HPDE6-E6E7 (cell line): ENCODE measurements at regions not wholly inside any gene's neighbourhood (a gene's known extent, or its start where the extent isn't known, plus 50 kb on each side); places are given as distances from the start of the nearest gene placed in this dataset.
A peak's percentile ranks its signal among the peaks of the same experiment; 100 is the strongest.

Source experiments
- DNase-seq: peaks from one replicate; pipeline ENCODE4 v3.0.0; 2011; ENCODE audit warnings: missing footprints; ENCODE audit errors: extremely low spot score

DNA sequence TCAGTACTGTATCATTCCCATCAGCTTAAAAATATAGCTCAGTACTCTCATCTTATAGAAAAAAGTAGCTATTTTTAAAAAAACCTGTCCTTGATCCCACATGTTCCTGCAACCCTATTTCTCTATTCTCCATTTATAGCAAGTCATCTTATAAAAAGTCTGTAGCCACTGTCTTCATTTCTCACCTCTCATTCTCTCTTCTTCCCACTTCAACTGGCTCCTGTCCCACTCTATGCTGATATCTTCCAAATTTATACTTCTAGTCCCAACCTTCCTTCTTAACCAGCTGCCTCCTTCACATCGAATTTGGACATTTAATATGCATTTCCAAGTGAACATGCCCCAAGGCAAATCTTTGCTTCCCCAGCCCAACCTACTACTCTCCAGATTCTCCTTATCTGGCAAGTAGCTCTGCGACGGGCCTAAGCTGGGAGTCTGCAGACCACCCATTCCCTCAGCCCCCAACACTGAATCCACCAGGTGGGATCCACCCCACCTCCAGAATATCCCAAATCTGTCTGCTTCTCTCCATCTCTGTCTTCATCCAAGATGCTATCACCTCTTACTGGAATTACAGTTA, 52.0 kb upstream of the TANC2 start:
- DNase-seq, result no peak

DNA sequence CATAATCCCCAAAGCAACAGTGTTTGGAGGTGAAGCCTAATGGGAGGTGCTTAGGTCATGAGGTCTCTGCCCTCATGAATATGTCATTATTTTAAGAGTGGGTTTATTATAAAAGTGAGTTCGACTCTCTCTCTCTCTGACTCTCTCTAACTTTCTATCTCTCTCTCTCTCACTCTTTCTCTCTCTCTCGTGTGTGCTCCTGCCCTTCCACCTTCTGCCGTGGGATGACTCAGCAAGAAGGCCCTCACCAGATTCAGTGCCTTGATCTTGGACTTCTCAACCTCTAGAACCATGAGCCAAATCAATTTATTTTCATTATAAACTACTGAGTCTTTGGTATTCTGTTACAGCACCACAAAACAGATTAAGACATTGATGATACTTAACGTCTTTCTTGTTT, 53.7 kb upstream of the TANC2 start:
- DNase-seq, result no peak

- no peak for DNase-seq
These were observed 54.9 kb upstream of the TANC2 start for GRCh38 chr17:62911114-62911513.

- DNase-seq, result no peak
These were observed 55.8 kb upstream of the TANC2 start for GRCh38 chr17:62910277-62910676.

DNA sequence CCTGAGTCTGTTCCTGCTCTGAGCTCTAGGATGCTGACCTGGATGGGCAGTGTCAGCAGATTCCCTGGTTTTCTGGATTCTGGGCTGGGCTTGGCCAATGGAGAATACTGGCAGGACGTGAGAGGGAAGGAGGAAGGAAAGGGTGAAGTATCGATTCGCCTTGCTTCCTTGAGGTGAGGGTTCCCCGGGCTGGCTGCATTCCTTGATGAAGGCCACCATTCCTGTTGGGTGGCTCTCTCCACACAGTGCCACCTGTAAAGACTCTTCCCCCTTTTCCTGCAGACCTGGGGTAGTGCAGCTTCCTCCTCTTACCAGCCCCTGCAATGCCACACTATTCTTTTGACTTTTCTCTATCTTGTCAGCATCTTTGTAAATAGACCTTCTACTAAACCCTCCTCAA, 58.1 kb upstream of the TANC2 start:
- DNase-seq, result no peak

- no peak for DNase-seq
These were observed 59.2 kb upstream of the TANC2 start for GRCh38 chr17:62906881-62907280.

DNA sequence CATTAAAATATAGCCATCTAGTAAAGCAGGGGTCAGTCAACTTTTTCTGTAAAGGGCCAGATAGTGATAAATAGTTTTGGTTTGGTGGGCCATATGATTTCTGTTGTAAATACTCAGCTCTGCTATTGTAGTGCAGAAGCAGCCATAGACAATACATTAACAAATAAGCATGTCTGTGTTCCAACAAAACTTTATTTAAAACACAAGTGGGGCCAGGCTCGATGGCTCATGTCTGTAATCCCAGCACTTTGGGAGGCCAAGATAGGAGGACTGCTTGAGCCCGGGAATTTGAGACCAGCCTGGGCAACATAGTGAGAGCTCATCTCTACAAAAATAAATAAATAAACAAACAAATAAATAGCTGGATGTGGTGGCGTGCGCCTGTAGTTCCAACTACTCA, 60.8 kb upstream of the TANC2 start:
- DNase-seq, result no peak

GRCh38 chr17:62902531-62903220, 63.4 kb upstream of the TANC2 start:
- DNase-seq, result no peak

GRCh38 chr17:62901544-62901943, 64.5 kb upstream of the TANC2 start:
- no peak for DNase-seq

DNA sequence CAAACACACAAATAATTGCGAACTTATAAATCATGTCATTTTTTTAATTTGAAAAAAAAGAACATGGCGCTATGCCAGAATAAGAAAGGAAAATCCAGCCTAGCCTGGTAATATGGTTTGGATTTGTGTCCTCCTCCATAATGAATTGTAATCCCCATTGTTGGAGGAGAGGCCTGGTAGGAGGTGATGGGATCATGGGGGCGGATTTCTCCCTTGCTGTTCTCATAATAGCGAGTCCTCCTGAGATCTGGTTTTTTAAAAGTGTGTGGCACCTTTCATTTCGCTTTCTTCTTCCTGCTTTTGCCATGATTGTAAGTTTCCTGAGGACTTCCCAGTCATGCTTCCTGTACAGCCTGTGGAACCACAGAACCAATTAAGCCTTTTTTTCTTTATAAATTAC, 65.9 kb upstream of the TANC2 start:
- no peak for DNase-seq

DNA sequence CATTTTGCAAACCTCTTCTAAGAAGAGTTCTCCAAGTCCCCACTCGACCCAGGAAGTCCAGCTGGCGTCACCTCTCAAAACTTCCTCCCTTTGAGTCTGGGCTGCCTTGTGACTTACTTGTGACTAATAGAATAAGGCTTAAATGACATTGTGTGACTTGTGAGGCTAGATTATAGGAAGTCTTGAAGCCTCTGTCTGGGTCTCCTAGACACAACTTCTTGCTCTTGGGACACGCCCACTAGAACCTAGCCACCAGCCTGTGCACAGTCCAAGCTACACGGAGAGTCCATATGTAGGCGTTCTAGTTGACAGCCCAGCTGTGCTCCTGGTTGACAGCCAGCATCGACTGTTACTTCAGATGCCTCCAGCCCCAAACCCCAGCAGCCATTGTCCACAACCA, 66.7 kb upstream of the TANC2 start:
- no peak for DNase-seq

DNA sequence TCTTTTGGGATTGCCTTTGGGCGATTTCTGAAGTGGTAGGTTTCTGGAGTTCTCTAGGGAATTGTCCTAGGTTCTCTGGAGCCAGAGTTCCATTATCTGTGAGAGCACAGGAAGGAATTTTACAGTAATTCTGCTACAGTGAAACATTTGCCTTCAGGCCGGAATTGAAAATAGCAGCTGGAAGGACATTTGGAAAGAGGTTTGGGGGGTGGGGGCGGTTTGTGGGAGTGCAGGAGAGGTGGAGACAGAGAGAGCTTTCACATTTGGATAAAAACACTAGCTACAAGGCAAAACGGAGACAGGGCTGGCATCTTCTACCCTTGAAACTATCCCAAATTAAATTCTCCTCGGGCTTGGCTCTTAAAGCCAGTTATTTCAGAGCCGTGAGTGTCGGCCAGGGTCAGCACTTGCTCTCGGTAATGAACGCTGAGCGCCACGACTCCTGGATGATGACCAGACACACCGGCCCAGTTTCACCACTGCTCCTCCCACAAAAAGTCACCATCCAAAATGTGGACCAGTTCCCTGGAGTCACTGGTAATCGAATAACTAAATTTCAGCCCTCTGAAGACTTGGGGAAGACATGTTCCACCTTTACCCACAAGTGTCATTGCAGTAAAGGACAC, 67.7 kb upstream of the TANC2 start:
- DNase-seq, result no peak

- no peak for DNase-seq
These were observed 68.3 kb upstream of the TANC2 start for GRCh38 chr17:62897706-62898105.

- no peak for DNase-seq
These were observed 70.4 kb upstream of the TANC2 start for GRCh38 chr17:62895320-62896301.

GRCh38 chr17:62892870-62893338, 73.1 kb upstream of the TANC2 start:
- DNase-seq, result peak; percentile 99

DNA sequence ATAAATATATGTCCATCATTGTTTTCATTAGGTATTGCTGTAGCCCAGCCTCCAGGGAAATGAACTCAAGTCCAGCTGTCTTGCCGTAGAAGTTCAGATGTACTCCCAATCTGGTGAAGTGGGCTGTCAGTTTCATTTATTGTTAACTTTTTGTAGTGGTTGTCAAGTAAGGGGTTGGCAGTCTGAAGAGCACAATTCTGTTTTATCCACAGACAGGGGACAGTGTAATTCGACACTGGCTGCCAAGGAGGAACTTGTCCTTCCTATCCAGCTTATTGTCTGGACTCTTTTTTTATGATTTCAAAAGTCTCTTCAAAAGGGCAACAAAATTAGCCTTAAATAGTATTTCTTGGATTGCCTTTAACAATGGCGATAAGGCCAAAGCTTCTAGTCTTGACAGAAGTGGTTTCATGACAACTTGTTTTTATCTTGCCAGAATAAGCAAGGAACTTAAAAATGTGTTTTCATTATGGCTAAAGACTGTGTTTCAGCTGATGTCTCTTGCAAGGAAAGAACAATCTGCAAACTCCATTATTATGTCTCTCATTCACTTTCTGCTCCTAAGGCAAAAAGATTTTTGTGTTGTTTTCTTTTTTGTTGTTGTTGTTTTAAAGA, 73.9 kb upstream of the TANC2 start:
- DNase-seq, result no peak

DNA sequence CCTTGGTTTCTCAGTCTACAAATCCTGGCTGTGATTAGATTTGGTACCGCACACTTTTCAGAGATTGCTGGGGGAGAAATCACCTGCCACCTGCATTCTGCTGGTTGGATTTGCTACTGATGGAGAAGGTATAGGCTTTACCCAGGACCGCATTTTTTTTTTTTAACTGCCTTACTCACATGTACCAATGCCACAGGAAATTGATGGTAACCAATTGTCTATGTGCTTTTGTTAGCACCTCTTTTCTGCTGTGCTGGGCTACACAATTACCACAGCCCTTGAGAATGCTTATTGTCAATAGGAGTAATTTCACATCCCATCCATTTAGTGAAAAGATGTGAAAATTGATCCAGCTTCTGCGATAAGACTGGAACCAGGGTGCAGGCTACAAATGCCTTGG, 74.4 kb upstream of the TANC2 start:
- DNase-seq, result no peak

- DNase-seq, result no peak
These were observed 77.3 kb upstream of the TANC2 start for GRCh38 chr17:62888765-62889164.

DNA sequence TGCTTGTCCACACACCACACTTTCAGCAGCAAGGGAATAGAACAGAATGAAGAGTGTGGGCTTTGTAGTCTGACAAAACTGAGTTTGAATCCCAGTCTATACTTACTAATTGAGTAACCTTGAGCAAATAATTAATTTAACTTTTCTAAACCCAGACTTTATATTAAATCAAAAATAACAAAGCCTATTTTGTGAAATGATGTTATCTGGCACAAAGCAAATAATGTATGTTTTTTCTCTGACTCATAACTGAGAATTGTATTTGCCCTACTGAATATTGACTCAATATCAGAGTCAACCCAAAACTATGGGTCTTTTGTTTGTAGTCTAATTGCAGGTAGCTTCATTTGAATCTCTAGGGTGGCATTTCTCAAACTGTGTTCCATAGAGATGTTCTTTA, 77.9 kb upstream of the TANC2 start:
- no peak for DNase-seq

- DNase-seq, result no peak
These were observed 78.6 kb upstream of the TANC2 start for GRCh38 chr17:62887437-62887836.

DNA sequence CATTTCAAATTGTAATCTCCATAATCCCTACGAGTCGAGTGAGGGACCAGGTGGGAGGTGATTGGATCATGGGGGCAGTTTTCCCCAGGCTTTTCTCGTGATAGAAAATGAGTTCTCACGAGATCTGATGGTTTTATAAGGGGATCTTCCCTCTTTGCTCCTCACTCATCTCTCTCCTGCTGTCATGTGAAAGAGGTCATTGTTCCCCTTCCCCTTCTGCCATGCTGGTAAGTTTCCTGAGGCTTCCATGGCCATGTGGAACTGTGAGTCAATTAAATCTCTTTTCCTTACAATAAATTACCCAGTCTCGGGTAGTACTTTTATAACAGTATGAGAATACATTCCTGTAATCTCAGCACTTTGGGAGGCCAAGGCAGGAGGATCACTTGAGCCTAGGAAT, 76.7 kb upstream of the MARCHF10 start:
- no peak for DNase-seq

DNA sequence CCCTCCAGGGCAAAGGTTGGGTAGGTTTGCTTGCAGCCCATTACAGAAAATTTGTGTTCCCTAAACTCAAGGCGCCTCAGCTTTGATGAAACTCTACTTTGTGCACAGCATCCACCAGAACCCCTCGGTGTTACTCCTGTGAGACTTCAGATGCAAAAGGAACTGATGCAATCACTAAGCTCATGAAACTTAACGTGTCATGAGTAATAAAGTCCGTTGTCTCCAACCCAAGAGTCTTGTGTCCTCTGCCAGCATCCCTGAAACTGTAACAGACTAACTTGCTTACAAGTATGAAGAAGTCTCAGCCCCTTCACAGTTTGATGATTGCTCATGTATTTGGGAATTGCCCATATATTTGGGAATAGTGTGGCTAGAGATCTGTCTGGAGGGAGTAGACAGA, 74.8 kb upstream of the MARCHF10 start:
- DNase-seq, result no peak
